ENCODE measurements at regions not wholly inside any gene's neighbourhood (a gene's known extent, or its start where the extent isn't known, plus 50 kb on each side); places are given as distances from the start of the nearest gene placed in this dataset.

GRCh38 chr2:41647468-41648050, 400.3 kb upstream of the PKDCC start:
- H3K4me1 ChIP-seq (ENCODE audit: control insufficient read depth in 2 of 2, insufficient read depth in 2 of 2, low read length in 2 of 2): no peaks in the 10 kb centered on the region
- no peaks in the 10 kb centered on the region for H3K27me3 ChIP-seq (ENCODE audit: control insufficient read depth in 2 of 2, insufficient read depth in 2 of 2, low read length in 2 of 2)
- no peaks in the 10 kb centered on the region for H3K9me3 ChIP-seq (ENCODE audit: control insufficient read depth in 2 of 2, low read length in 2 of 2)
- H3K36me3 ChIP-seq (ENCODE audit: control insufficient read depth in 2 of 2, insufficient read depth in 2 of 2, low read length in 2 of 2): no peaks in the 10 kb centered on the region
- H3K27ac ChIP-seq (ENCODE audit: low read depth in 2 of 2, low read length in 2 of 2): no peak overlapping the region
- H3K4me3 ChIP-seq (ENCODE audit: low read length in 2 of 2): no peak overlapping the region
- no peak overlapping the region for H3K9ac ChIP-seq (ENCODE audit: low read depth in 1 of 2, low read length in 2 of 2)

DNA sequence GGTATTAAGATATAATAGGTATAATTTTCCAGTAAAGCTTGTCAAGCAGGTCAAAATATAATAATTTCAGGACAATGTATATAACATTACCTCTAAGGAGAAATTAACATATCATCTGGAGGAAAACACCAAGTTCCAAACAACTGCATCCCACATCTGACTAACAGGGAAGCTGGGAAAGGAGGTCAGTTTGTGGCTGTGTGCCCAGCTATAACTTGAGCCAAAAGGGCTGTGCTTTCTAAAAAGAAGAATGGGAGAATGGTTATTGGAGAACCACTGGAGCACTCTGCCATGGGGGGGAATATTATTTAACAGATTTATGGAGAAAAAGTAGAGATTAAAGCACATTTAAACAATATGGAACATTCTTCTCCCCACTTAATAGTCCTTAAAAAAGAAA, 390.6 kb upstream of the PKDCC start:
- Histone ChIP-seq H3K27me3 (ENCODE audit: control insufficient read depth in 2 of 2, insufficient read depth in 2 of 2, low read length in 2 of 2) (no peaks in the 10 kb centered on the region), H3K9me3 (ENCODE audit: control insufficient read depth in 2 of 2, low read length in 2 of 2) (no peaks in the 10 kb centered on the region), H3K9ac (ENCODE audit: low read depth in 1 of 2, low read length in 2 of 2) (no peak overlapping the region), H3K4me1 (ENCODE audit: control insufficient read depth in 2 of 2, insufficient read depth in 2 of 2, low read length in 2 of 2) (no peaks in the 10 kb centered on the region), H3K36me3 (ENCODE audit: control insufficient read depth in 2 of 2, insufficient read depth in 2 of 2, low read length in 2 of 2) (no peaks in the 10 kb centered on the region), H3K27ac (ENCODE audit: low read depth in 2 of 2, low read length in 2 of 2) (no peak overlapping the region), H3K4me3 (ENCODE audit: low read length in 2 of 2) (no peak overlapping the region)

DNA sequence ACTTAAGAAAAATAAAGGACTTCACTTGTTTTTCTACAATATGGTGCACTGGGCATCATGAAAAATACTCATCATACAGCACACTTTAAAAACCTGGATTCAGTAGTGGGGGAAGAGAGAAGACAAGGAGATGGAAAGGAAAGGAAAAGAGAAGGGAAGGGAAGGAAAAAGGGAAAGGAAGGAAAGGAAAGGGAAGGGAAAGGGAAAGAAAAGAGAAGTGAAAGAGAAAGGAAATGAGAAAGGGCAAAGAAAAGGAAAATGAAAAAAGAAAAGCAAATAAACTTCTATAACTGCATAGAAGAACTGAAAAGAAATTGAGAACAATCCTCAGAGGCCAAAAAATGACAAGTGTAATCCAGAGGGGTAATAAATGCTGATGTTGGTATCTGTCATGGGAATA, 388.1 kb upstream of the PKDCC start:
- H3K9me3 ChIP-seq (ENCODE audit: control insufficient read depth in 2 of 2, low read length in 2 of 2): no peaks in the 10 kb centered on the region
- H3K4me3 ChIP-seq (ENCODE audit: low read length in 2 of 2): no peak overlapping the region
- no peaks in the 10 kb centered on the region for H3K27me3 ChIP-seq (ENCODE audit: control insufficient read depth in 2 of 2, insufficient read depth in 2 of 2, low read length in 2 of 2)
- no peaks in the 10 kb centered on the region for H3K4me1 ChIP-seq (ENCODE audit: control insufficient read depth in 2 of 2, insufficient read depth in 2 of 2, low read length in 2 of 2)
- H3K9ac ChIP-seq (ENCODE audit: low read depth in 1 of 2, low read length in 2 of 2): no peak overlapping the region
- H3K36me3 ChIP-seq (ENCODE audit: control insufficient read depth in 2 of 2, insufficient read depth in 2 of 2, low read length in 2 of 2): no peaks in the 10 kb centered on the region
- H3K27ac ChIP-seq (ENCODE audit: low read depth in 2 of 2, low read length in 2 of 2): no peak overlapping the region

- no peak overlapping the region for H3K4me3 ChIP-seq (ENCODE audit: low read length in 2 of 2)
- H3K4me1 ChIP-seq (ENCODE audit: control insufficient read depth in 2 of 2, insufficient read depth in 2 of 2, low read length in 2 of 2): no peaks in the 10 kb centered on the region
- H3K27ac ChIP-seq (ENCODE audit: low read depth in 2 of 2, low read length in 2 of 2): no peak overlapping the region
- no peaks in the 10 kb centered on the region for H3K9me3 ChIP-seq (ENCODE audit: control insufficient read depth in 2 of 2, low read length in 2 of 2)
- H3K36me3 ChIP-seq (ENCODE audit: control insufficient read depth in 2 of 2, insufficient read depth in 2 of 2, low read length in 2 of 2): no peaks in the 10 kb centered on the region
- no peak overlapping the region for H3K9ac ChIP-seq (ENCODE audit: low read depth in 1 of 2, low read length in 2 of 2)
- H3K27me3 ChIP-seq (ENCODE audit: control insufficient read depth in 2 of 2, insufficient read depth in 2 of 2, low read length in 2 of 2): no peaks in the 10 kb centered on the region
Observed at GRCh38 chr2:41662461-41662860, 385.4 kb upstream of the PKDCC start.

GRCh38 chr2:41663056-41663455, 384.8 kb upstream of the PKDCC start:
- Histone ChIP-seq H3K27me3 (ENCODE audit: control insufficient read depth in 2 of 2, insufficient read depth in 2 of 2, low read length in 2 of 2) (no peaks in the 10 kb centered on the region), H3K4me3 (ENCODE audit: low read length in 2 of 2) (no peak overlapping the region), H3K27ac (ENCODE audit: low read depth in 2 of 2, low read length in 2 of 2) (no peak overlapping the region), H3K36me3 (ENCODE audit: control insufficient read depth in 2 of 2, insufficient read depth in 2 of 2, low read length in 2 of 2) (no peaks in the 10 kb centered on the region), H3K9ac (ENCODE audit: low read depth in 1 of 2, low read length in 2 of 2) (no peak overlapping the region), H3K9me3 (ENCODE audit: control insufficient read depth in 2 of 2, low read length in 2 of 2) (no peaks in the 10 kb centered on the region), H3K4me1 (ENCODE audit: control insufficient read depth in 2 of 2, insufficient read depth in 2 of 2, low read length in 2 of 2) (no peaks in the 10 kb centered on the region)

DNA sequence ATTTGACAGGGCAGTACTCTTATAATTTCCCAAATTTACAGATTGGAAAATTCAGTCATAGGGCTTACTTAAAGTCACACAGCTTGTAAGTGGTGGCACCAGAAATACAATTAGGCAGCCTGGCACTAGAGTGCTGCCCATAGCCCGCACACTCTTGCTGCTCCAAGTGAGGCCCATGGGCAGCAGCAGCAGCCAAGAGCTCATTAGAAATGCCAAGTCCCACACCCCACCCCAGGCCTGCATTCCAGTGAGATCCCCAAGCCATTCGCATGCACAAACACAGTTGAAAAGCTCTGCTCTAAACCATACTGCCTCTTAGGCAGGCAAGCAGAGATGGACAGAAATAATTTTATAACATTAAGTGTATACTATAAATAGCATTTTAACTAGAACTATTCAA, 379.3 kb upstream of the PKDCC start:
- Histone ChIP-seq H3K9ac (ENCODE audit: low read depth in 1 of 2, low read length in 2 of 2) (no peak overlapping the region), H3K27me3 (ENCODE audit: control insufficient read depth in 2 of 2, insufficient read depth in 2 of 2, low read length in 2 of 2) (no peaks in the 10 kb centered on the region), H3K4me3 (ENCODE audit: low read length in 2 of 2) (no peak overlapping the region), H3K9me3 (ENCODE audit: control insufficient read depth in 2 of 2, low read length in 2 of 2) (no peaks in the 10 kb centered on the region), H3K27ac (ENCODE audit: low read depth in 2 of 2, low read length in 2 of 2) (no peak overlapping the region), H3K36me3 (ENCODE audit: control insufficient read depth in 2 of 2, insufficient read depth in 2 of 2, low read length in 2 of 2) (no peaks in the 10 kb centered on the region), H3K4me1 (ENCODE audit: control insufficient read depth in 2 of 2, insufficient read depth in 2 of 2, low read length in 2 of 2) (no peaks in the 10 kb centered on the region)

- Histone ChIP-seq H3K9ac (ENCODE audit: low read depth in 1 of 2, low read length in 2 of 2) (no peak overlapping the region), H3K4me3 (ENCODE audit: low read length in 2 of 2) (no peak overlapping the region), H3K27ac (ENCODE audit: low read depth in 2 of 2, low read length in 2 of 2) (no peak overlapping the region), H3K9me3 (ENCODE audit: control insufficient read depth in 2 of 2, low read length in 2 of 2) (no peaks in the 10 kb centered on the region), H3K4me1 (ENCODE audit: control insufficient read depth in 2 of 2, insufficient read depth in 2 of 2, low read length in 2 of 2) (no peaks in the 10 kb centered on the region), H3K36me3 (ENCODE audit: control insufficient read depth in 2 of 2, insufficient read depth in 2 of 2, low read length in 2 of 2) (no peaks in the 10 kb centered on the region), H3K27me3 (ENCODE audit: control insufficient read depth in 2 of 2, insufficient read depth in 2 of 2, low read length in 2 of 2) (no peaks in the 10 kb centered on the region)
Observed at GRCh38 chr2:41678639-41679038, 369.2 kb upstream of the PKDCC start.

DNA sequence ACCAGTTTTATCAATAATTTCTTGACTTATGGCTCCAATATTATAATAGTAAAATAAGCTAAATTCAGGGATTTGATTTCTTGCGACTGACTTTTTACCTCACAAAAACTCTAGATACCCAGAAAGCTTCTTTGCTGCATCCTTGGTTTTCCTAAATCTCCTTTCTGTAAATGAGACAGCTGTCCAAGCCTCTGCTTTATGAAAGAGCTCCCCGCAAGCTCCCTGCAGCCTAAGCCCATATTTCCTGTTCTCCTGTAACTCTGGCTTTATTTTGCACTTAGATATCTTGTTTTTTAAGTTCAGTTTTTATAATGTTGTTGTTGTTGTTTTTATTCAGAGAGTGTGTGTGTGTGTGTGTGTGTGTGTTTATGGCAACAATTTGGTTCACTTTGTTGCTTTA, 361.7 kb upstream of the PKDCC start:
- no peaks in the 10 kb centered on the region for H3K36me3 ChIP-seq (ENCODE audit: control insufficient read depth in 2 of 2, insufficient read depth in 2 of 2, low read length in 2 of 2)
- no peaks in the 10 kb centered on the region for H3K9me3 ChIP-seq (ENCODE audit: control insufficient read depth in 2 of 2, low read length in 2 of 2)
- no peaks in the 10 kb centered on the region for H3K27me3 ChIP-seq (ENCODE audit: control insufficient read depth in 2 of 2, insufficient read depth in 2 of 2, low read length in 2 of 2)
- no peaks in the 10 kb centered on the region for H3K4me1 ChIP-seq (ENCODE audit: control insufficient read depth in 2 of 2, insufficient read depth in 2 of 2, low read length in 2 of 2)
- no peak overlapping the region for H3K27ac ChIP-seq (ENCODE audit: low read depth in 2 of 2, low read length in 2 of 2)
- H3K4me3 ChIP-seq (ENCODE audit: low read length in 2 of 2): no peak overlapping the region
- no peak overlapping the region for H3K9ac ChIP-seq (ENCODE audit: low read depth in 1 of 2, low read length in 2 of 2)

GRCh38 chr2:41691561-41691960, 356.3 kb upstream of the PKDCC start:
- H3K27ac ChIP-seq (ENCODE audit: low read depth in 2 of 2, low read length in 2 of 2): no peak overlapping the region
- H3K27me3 ChIP-seq (ENCODE audit: control insufficient read depth in 2 of 2, insufficient read depth in 2 of 2, low read length in 2 of 2): no peaks in the 10 kb centered on the region
- no peak overlapping the region for H3K9ac ChIP-seq (ENCODE audit: low read depth in 1 of 2, low read length in 2 of 2)
- no peaks in the 10 kb centered on the region for H3K9me3 ChIP-seq (ENCODE audit: control insufficient read depth in 2 of 2, low read length in 2 of 2)
- no peaks in the 10 kb centered on the region for H3K4me1 ChIP-seq (ENCODE audit: control insufficient read depth in 2 of 2, insufficient read depth in 2 of 2, low read length in 2 of 2)
- no peak overlapping the region for H3K4me3 ChIP-seq (ENCODE audit: low read length in 2 of 2)
- H3K36me3 ChIP-seq (ENCODE audit: control insufficient read depth in 2 of 2, insufficient read depth in 2 of 2, low read length in 2 of 2): no peaks in the 10 kb centered on the region

GRCh38 chr2:41694536-41695049, 353.2 kb upstream of the PKDCC start:
- no peaks in the 10 kb centered on the region for H3K4me1 ChIP-seq (ENCODE audit: control insufficient read depth in 2 of 2, insufficient read depth in 2 of 2, low read length in 2 of 2)
- H3K9ac ChIP-seq (ENCODE audit: low read depth in 1 of 2, low read length in 2 of 2): no peak overlapping the region
- H3K36me3 ChIP-seq (ENCODE audit: control insufficient read depth in 2 of 2, insufficient read depth in 2 of 2, low read length in 2 of 2): no peaks in the 10 kb centered on the region
- H3K4me3 ChIP-seq (ENCODE audit: low read length in 2 of 2): no peak overlapping the region
- H3K27me3 ChIP-seq (ENCODE audit: control insufficient read depth in 2 of 2, insufficient read depth in 2 of 2, low read length in 2 of 2): no peaks in the 10 kb centered on the region
- H3K9me3 ChIP-seq (ENCODE audit: control insufficient read depth in 2 of 2, low read length in 2 of 2): no peaks in the 10 kb centered on the region
- no peak overlapping the region for H3K27ac ChIP-seq (ENCODE audit: low read depth in 2 of 2, low read length in 2 of 2)

Measured in mucosa of rectum (tissue), 2 donors.